HEK293T (cell line): ENCODE measurements at regions not wholly inside any gene's neighbourhood (a gene's known extent, or its start where the extent isn't known, plus 50 kb on each side); places are given as distances from the start of the nearest gene placed in this dataset.

Experiments used
- ARNT ChIP-seq: fragments of 450-650 bp; IDR thresholded peaks from 2 replicates; pipeline ENCODE4 v1.6.1; 2017; ENCODE audit warnings: mild to moderate bottlenecking
- BHLHE40 ChIP-seq: fragments of 450-650 bp; IDR thresholded peaks from 2 replicates; pipeline ENCODE4 v1.6.1; 2016; ENCODE audit warnings: mild to moderate bottlenecking, moderate library complexity, borderline replicate concordance
- ELF4 ChIP-seq: fragments of 450-650 bp; IDR thresholded peaks from 2 replicates; pipeline ENCODE4 v1.6.1; 2017; ENCODE audit warnings: antibody characterized with exemption
- FOXK2 ChIP-seq: fragments of 450-650 bp; IDR thresholded peaks from 2 replicates; pipeline ENCODE4 v1.6.1; 2016; ENCODE audit warnings: mild to moderate bottlenecking
- FOXM1 ChIP-seq: fragments of 450-650 bp; IDR thresholded peaks from 2 replicates; pipeline ENCODE4 v1.6.1; 2017; ENCODE audit warnings: mild to moderate bottlenecking, borderline replicate concordance
- NFRKB ChIP-seq: fragments of 450-650 bp; IDR thresholded peaks from 2 replicates; pipeline ENCODE4 v1.6.1; 2016; ENCODE audit warnings: mild to moderate bottlenecking, moderate library complexity
- PKNOX1 ChIP-seq: fragments of 450-650 bp; IDR thresholded peaks from 2 replicates; pipeline ENCODE4 v1.6.1; 2016
- SP1 ChIP-seq: fragments of 450-650 bp; IDR thresholded peaks from 2 replicates; pipeline ENCODE4 v1.6.1; 2017
- SUZ12 ChIP-seq: fragments of 450-650 bp; IDR thresholded peaks from 2 replicates; pipeline ENCODE4 v1.6.1; 2016; ENCODE audit warnings: mild to moderate bottlenecking
- TARDBP ChIP-seq: fragments of 450-650 bp; IDR thresholded peaks from 2 replicates; pipeline ENCODE4 v1.6.1; 2016
- ZNF384 ChIP-seq: fragments of 450-650 bp; IDR thresholded peaks from 2 replicates; pipeline ENCODE4 v1.6.1; 2016

DNA sequence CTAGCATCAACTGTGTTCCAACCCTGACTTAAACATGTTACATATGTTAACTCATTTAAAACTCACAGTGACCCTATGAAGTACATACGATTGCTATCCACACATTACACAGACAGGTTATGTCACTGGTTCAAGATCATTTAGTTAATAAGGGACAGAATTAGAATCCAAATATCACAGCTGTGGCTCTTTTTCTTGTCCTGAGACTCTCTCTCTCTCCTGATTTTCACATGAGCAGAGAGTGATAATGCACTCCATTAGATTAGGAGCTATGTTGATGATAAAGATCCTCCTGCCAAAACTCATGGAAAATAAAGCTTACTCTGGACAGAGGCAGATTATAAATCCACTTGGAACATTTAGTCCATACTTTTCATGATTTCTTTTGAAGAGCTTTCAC lies 408.3 kb downstream of the PPARGC1A start:
- TF ChIP-seq PKNOX1 (no peak), BHLHE40 (no peak), FOXM1 (no peak), ELF4 (no peak), NFRKB (no peak), ARNT (no peak), FOXK2 (no peak), TARDBP (no peak), ZNF384 (no peak), SUZ12 (no peak), SP1 (no peak)
